ENCODE measurements at regions not wholly inside any gene's neighbourhood (a gene's known extent, or its start where the extent isn't known, plus 50 kb on each side); places are given as distances from the start of the nearest gene placed in this dataset.
"Not testable (repeated sequence)": the region's sequence is repeated elsewhere in the genome, so short reads cannot be mapped to it uniquely, and the experiment has no call there.

DNA sequence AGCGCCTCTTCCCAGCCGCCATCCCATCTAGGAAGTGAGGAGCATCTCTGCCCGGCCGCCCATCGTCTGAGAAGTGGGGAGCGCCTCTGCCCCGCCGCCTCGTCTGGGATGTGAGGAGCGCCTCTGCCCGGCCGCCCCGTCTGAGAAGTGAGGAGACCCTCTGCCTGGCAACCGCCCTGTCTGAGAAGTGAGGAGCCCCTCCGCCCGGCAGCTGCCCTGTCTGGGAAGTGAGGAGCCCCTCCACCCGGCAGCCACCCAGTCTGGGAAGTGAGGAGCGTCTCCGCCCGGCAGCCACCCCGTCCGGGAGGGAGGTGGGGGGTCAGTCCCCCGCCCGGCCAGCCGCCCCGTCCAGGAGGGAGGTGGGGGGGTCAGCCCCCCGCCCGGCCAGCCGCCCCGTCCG lies 139.4 kb upstream of the ANKRD55 start:
- TF ChIP-seq, protein P1, sequence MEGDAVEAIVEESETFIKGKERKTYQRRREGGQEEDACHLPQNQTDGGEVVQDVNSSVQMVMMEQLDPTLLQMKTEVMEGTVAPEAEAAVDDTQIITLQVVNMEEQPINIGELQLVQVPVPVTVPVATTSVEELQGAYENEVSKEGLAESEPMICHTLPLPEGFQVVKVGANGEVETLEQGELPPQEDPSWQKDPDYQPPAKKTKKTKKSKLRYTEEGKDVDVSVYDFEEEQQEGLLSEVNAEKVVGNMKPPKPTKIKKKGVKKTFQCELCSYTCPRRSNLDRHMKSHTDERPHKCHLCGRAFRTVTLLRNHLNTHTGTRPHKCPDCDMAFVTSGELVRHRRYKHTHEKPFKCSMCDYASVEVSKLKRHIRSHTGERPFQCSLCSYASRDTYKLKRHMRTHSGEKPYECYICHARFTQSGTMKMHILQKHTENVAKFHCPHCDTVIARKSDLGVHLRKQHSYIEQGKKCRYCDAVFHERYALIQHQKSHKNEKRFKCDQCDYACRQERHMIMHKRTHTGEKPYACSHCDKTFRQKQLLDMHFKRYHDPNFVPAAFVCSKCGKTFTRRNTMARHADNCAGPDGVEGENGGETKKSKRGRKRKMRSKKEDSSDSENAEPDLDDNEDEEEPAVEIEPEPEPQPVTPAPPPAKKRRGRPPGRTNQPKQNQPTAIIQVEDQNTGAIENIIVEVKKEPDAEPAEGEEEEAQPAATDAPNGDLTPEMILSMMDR (IDR thresholded peaks at IDR 0.05): not testable (repeated sequence)
- TF ChIP-seq POLR2A (IDR thresholded peaks at IDR 0.05): not testable (repeated sequence)

Data from testis (tissue), 2 donors.